ENCODE measurements at regions not wholly inside any gene's neighbourhood (a gene's known extent, or its start where the extent isn't known, plus 50 kb on each side); places are given as distances from the start of the nearest gene placed in this dataset.
"Not testable (repeated sequence)": the region's sequence is repeated elsewhere in the genome, so short reads cannot be mapped to it uniquely, and the experiment has no call there.

DNA sequence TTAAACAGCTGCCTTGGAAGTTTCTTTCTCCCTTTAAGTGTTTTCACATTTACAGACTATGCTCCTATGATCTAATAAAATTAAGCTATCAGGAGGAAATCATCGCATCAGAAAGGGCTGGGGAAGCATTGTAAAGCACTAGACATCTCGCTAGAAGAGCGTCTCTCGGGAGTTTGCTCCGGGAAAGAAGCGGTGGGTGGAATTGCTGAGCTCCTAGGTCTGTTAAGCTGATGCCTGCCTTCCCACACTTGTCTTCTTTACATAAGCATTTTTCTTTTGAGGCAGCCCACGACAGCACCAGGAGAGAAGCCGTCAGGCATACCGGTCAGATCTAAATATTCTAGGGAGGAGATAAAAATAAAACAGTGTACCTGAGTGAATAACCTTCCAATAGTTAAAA is 541.7 kb upstream of the TUSC1 start:
- no peak overlapping the region for H3K4me3 Mint-ChIP-seq (ENCODE audit: low read depth)
- H3K36me3 Mint-ChIP-seq (ENCODE audit: insufficient read depth): no peaks in the 10 kb centered on the region
- H3K27ac Mint-ChIP-seq: no peak overlapping the region
- H3K27me3 Mint-ChIP-seq: peaks cover 7% of the 10 kb centered on the region
- peaks cover 6% of the 10 kb centered on the region for H3K9me3 Mint-ChIP-seq (ENCODE audit: low read depth)
- H3K4me1 Mint-ChIP-seq (ENCODE audit: low read depth): peaks cover 4% of the 10 kb centered on the region
- DNase-seq (ENCODE audit: low spot score, unreplicated experiment): no peak
- TF ChIP-seq, protein P1, sequence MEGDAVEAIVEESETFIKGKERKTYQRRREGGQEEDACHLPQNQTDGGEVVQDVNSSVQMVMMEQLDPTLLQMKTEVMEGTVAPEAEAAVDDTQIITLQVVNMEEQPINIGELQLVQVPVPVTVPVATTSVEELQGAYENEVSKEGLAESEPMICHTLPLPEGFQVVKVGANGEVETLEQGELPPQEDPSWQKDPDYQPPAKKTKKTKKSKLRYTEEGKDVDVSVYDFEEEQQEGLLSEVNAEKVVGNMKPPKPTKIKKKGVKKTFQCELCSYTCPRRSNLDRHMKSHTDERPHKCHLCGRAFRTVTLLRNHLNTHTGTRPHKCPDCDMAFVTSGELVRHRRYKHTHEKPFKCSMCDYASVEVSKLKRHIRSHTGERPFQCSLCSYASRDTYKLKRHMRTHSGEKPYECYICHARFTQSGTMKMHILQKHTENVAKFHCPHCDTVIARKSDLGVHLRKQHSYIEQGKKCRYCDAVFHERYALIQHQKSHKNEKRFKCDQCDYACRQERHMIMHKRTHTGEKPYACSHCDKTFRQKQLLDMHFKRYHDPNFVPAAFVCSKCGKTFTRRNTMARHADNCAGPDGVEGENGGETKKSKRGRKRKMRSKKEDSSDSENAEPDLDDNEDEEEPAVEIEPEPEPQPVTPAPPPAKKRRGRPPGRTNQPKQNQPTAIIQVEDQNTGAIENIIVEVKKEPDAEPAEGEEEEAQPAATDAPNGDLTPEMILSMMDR (IDR thresholded peaks at IDR 0.05; ENCODE audit: unreplicated experiment): no peak

GRCh38 chr9:26216702-26217101 is 538.5 kb upstream of the TUSC1 start:
- DNase-seq (ENCODE audit: low spot score, unreplicated experiment): no peak
- Mint-ChIP-seq H3K27me3 (no peaks in the 10 kb centered on the region), H3K4me3 (ENCODE audit: low read depth) (no peak overlapping the region), H3K4me1 (ENCODE audit: low read depth) (peaks cover 2% of the 10 kb centered on the region), H3K36me3 (ENCODE audit: insufficient read depth) (no peaks in the 10 kb centered on the region), H3K27ac (no peak overlapping the region), H3K9me3 (ENCODE audit: low read depth) (peaks cover 6% of the 10 kb centered on the region)
- TF ChIP-seq, protein P1 (IDR thresholded peaks at IDR 0.05; ENCODE audit: unreplicated experiment): no peak

- not testable (repeated sequence) for DNase-seq (ENCODE audit: low spot score, unreplicated experiment); H3K4me3 Mint-ChIP-seq (ENCODE audit: low read depth); H3K36me3 Mint-ChIP-seq (ENCODE audit: insufficient read depth); H3K27me3 Mint-ChIP-seq; H3K4me1 Mint-ChIP-seq (ENCODE audit: low read depth); H3K9me3 Mint-ChIP-seq (ENCODE audit: low read depth); H3K27ac Mint-ChIP-seq
These were observed 536.6 kb upstream of the TUSC1 start for GRCh38 chr9:26214713-26215444.

DNA sequence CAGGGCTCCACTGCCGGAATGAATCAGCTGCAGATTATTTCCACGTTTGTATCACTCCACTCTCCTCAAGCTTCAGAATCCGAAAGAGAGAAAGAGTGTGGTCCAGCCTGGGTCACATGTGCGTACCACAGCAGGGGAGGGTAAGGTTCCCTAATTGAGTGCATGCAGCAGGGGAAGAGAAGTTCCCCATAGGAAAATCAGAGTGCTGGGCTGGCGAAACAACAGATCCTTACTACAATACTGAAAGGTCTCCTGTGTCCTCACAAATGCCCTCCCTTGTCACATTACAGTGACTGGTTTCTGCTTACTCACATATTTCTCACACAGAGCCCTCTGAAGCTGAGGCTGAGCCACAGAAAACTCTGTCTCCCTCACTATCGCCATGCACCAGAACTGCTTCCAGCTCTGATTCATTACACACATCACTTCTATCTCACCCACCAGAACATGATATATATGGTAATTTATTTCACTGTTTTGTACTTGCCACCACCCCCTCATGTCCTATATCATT is 532.2 kb upstream of the TUSC1 start:
- TF ChIP-seq, protein P1 (IDR thresholded peaks at IDR 0.05; ENCODE audit: unreplicated experiment): no peak
- H3K9me3 Mint-ChIP-seq (ENCODE audit: low read depth): no peaks in the 10 kb centered on the region
- no peak overlapping the region for H3K27ac Mint-ChIP-seq
- H3K27me3 Mint-ChIP-seq: no peaks in the 10 kb centered on the region
- no peaks in the 10 kb centered on the region for H3K36me3 Mint-ChIP-seq (ENCODE audit: insufficient read depth)
- no peak overlapping the region for H3K4me3 Mint-ChIP-seq (ENCODE audit: low read depth)
- no peaks in the 10 kb centered on the region for H3K4me1 Mint-ChIP-seq (ENCODE audit: low read depth)
- no peak for DNase-seq (ENCODE audit: low spot score, unreplicated experiment)

DNA sequence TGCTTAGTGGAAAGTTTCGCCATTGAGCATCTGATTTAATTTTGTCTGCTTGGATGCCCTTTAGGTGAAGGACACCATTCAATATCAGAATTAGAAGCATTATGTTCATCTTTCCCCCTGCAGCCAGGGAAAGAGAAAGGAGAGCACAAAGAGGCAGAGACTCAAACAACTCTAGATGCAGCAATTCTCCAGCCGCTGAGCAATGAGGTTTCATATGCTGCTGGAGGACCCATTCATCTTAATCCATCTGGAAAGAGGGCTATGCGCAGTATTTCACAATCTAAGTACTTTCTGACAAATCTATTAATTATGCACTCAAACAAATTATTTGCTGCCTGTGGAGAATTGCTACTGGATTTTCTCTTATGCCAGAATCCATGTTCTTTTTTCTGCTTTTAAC is 527.0 kb upstream of the TUSC1 start:
- no peak overlapping the region for H3K27ac Mint-ChIP-seq
- no peaks in the 10 kb centered on the region for H3K36me3 Mint-ChIP-seq (ENCODE audit: insufficient read depth)
- no peak overlapping the region for H3K4me3 Mint-ChIP-seq (ENCODE audit: low read depth)
- H3K27me3 Mint-ChIP-seq: no peaks in the 10 kb centered on the region
- H3K4me1 Mint-ChIP-seq (ENCODE audit: low read depth): no peaks in the 10 kb centered on the region
- H3K9me3 Mint-ChIP-seq (ENCODE audit: low read depth): no peaks in the 10 kb centered on the region
- TF ChIP-seq, protein P1 (IDR thresholded peaks at IDR 0.05; ENCODE audit: unreplicated experiment): no peak
- no peak for DNase-seq (ENCODE audit: low spot score, unreplicated experiment)

GRCh38 chr9:26193237-26193636 is 515.0 kb upstream of the TUSC1 start:
- no peaks in the 10 kb centered on the region for H3K27me3 Mint-ChIP-seq
- peaks cover 1% of the 10 kb centered on the region for H3K4me1 Mint-ChIP-seq (ENCODE audit: low read depth)
- no peaks in the 10 kb centered on the region for H3K36me3 Mint-ChIP-seq (ENCODE audit: insufficient read depth)
- no peak for DNase-seq (ENCODE audit: low spot score, unreplicated experiment)
- no peak overlapping the region for H3K27ac Mint-ChIP-seq
- no peak overlapping the region for H3K4me3 Mint-ChIP-seq (ENCODE audit: low read depth)
- TF ChIP-seq, protein P1 (IDR thresholded peaks at IDR 0.05; ENCODE audit: unreplicated experiment): no peak
- peaks cover 18% of the 10 kb centered on the region for H3K9me3 Mint-ChIP-seq (ENCODE audit: low read depth)
